GM19397 (cell line): ENCODE measurements at regions not wholly inside any gene's neighbourhood (a gene's known extent, or its start where the extent isn't known, plus 50 kb on each side); places are given as distances from the start of the nearest gene placed in this dataset.
"Not testable (repeated sequence)": the region's sequence is repeated elsewhere in the genome, so short reads cannot be mapped to it uniquely, and the experiment has no call there.

Experiments used
- ATAC-seq: cut with Tn5 transposase; IDR thresholded peaks from one replicate; pipeline ENCODE4 v1.9.1; 2021; ENCODE audit warnings: mild to moderate bottlenecking, moderate library complexity; ENCODE audit not compliant: unreplicated experiment

- no peak for ATAC-seq
Observed at GRCh38 chrX:131821945-131822622, 201.0 kb upstream of the STK26 start.

GRCh38 chrX:131826572-131826971 is 196.5 kb upstream of the STK26 start:
- ATAC-seq: no peak

- peak; percentile 42 for ATAC-seq
Observed at GRCh38 chrX:131827935-131828334, 195.2 kb upstream of the STK26 start.

GRCh38 chrX:131828482-131828881 is 194.6 kb upstream of the STK26 start:
- ATAC-seq: no peak

- peak; percentile 81 for ATAC-seq
Observed at GRCh38 chrX:131830400-131831184, 192.5 kb upstream of the STK26 start.

- ATAC-seq: no peak
Observed at GRCh38 chrX:131831185-131831520, 191.9 kb upstream of the STK26 start.

GRCh38 chrX:131836161-131836560 is 186.9 kb upstream of the STK26 start:
- no peak for ATAC-seq

GRCh38 chrX:131837325-131837724 is 185.8 kb upstream of the STK26 start:
- ATAC-seq: no peak

- no peak for ATAC-seq
Observed at GRCh38 chrX:131840799-131841495, 182.2 kb upstream of the STK26 start.

GRCh38 chrX:131841496-131842437 is 181.3 kb upstream of the STK26 start:
- no peak for ATAC-seq

- no peak for ATAC-seq
Observed at GRCh38 chrX:131843987-131844386, 179.1 kb upstream of the STK26 start.

GRCh38 chrX:131845201-131845600 is 177.9 kb upstream of the STK26 start:
- ATAC-seq: no peak

- ATAC-seq: no peak
Observed at GRCh38 chrX:131845771-131846170, 177.3 kb upstream of the STK26 start.

- not testable (repeated sequence) for ATAC-seq
Observed at GRCh38 chrX:131850964-131851363, 172.1 kb upstream of the STK26 start.

GRCh38 chrX:131853440-131853839 is 169.7 kb upstream of the STK26 start:
- no peak for ATAC-seq

- no peak for ATAC-seq
Observed at GRCh38 chrX:131854581-131854980, 168.5 kb upstream of the STK26 start.

- ATAC-seq: no peak
Observed at GRCh38 chrX:131861088-131861787, 161.9 kb upstream of the STK26 start.

GRCh38 chrX:131862321-131862720 is 160.8 kb upstream of the STK26 start:
- no peak for ATAC-seq

- ATAC-seq: no peak
Observed at GRCh38 chrX:131869182-131869581, 153.9 kb upstream of the STK26 start.

GRCh38 chrX:131874300-131874699 is 148.8 kb upstream of the STK26 start:
- no peak for ATAC-seq
